ENCODE measurements at regions not wholly inside any gene's neighbourhood (a gene's known extent, or its start where the extent isn't known, plus 50 kb on each side); places are given as distances from the start of the nearest gene placed in this dataset.
"Not testable (repeated sequence)": the region's sequence is repeated elsewhere in the genome, so short reads cannot be mapped to it uniquely, and the experiment has no call there.

DNA sequence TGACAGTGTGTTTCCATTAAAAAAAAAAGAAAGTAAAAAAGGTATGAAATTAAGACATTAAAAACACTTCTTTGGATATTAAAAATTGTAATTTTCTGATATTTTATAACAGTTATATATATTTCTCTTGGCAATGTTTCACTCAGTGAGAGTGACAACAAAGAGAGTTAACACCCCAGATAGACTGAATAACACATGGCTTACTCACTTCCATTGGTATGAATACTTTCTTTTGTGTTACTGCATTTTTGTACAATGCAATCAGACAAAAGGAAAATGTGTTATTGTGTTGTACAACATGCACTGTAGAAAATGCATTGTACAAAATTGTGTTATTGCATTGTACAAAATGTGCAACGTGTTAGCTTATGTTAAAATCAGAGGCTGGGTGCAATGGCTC lies 676.6 kb upstream of the AMELY start:
- DNase-seq (ENCODE audit: low read depth in 3 of 3) = not testable (repeated sequence)

DNA sequence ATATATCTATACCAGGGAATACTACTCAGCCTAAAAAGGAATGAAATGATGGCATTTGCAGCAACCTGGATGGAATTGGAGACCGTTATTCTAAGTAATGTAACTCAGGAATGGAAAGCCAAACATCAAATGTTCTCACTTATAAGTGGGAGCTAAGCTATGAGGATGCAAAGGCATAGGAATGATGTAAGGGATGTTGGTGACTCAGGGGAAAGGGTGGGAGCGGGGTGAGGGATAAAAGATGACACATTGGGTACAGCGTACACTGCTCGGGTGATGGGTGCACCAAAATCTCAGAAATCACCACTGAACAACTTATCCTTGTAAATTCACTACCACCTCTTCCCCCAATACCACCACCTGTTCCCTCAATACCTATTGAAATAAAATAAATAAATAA lies 651.0 kb upstream of the AMELY start:
- no peak for DNase-seq (ENCODE audit: low read depth in 3 of 3)

DNA sequence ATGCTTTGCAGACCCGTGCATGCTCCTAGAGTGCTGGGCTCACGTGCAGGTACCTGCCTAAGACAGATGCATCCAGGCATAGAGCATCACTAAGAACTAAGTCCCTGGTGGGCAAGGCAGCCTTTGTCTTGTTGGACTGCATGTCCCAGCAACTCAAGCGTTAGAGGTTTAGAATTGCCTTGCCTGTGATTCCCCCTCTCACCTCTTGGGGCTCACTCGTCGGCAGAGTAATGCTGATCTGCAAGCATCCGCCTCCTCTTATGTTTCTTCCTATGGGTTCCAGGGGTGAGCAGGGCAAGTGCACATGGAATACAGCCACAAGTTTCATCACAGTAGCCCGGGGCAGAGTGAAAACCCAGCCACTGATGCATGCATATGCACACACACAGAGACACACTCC lies 646.1 kb upstream of the AMELY start:
- no peak for DNase-seq (ENCODE audit: low read depth in 3 of 3)

DNA sequence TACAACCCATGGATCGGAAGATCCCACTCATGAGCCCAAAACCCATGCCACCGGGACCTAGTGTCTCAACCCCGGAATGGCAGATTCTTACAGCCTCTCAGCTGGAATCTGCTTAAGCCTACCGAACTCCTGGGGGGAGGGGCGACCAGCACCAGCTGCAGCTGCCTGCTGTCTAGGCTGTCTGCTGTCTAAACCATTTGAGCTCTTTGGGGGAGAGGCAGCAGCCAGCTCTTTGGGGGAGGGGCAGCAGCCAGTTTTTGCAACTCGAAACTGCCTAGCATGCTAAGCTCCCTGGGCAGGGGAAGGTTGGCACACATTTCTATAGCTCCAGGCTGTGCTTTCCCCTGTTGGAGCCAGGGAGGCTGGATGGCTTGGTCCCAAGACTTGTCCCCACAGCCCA lies 643.5 kb upstream of the AMELY start:
- DNase-seq (ENCODE audit: low read depth in 3 of 3) = no peak

DNA sequence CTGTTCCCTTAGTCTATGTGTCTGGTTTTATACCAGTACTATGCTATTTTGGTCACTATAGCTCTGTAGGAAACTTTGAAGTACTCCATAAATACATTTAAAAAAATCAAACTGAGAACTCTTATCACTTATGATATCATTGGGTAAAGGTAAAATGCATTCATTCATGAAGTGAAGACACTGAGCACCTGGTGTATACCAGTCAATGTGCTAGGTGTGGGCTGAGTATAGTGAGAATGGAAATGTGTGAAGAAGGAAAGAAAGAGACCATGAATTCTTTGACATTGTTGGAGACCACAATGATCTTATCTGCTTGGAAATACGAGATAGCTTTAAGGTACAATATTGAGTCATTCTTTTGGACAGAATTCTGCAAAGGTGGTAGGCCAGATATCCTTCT lies 633.5 kb upstream of the AMELY start:
- no peak for DNase-seq (ENCODE audit: low read depth in 3 of 3)

DNA sequence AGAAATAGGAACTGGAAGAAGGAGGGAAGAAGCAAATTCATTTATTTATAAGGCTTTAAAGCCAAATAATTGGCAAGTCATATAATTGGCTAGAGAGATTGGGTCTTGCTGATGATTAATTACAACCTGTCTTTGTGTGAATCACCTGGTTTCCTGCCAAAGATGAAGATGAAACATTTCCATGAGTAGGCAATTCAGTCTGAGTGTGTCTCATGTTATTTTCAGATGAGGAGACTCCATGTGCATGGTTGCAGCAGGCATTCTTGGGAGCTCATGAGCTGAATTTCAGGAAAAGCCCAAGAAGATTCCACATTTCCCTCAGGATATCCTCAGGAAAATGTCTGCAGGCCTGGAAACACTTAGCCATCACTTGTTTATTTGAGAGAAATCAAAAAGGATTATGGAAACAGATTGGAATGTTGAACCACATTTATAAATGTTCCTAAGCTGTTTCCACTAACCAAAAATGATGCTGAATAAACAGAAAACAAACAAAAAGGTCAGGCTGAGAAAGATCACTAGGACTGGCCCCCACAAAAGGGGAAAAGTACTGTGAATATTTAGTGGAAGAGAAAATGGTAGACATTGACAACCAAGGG lies 632.7 kb upstream of the AMELY start:
- no peak for DNase-seq (ENCODE audit: low read depth in 3 of 3)

DNA sequence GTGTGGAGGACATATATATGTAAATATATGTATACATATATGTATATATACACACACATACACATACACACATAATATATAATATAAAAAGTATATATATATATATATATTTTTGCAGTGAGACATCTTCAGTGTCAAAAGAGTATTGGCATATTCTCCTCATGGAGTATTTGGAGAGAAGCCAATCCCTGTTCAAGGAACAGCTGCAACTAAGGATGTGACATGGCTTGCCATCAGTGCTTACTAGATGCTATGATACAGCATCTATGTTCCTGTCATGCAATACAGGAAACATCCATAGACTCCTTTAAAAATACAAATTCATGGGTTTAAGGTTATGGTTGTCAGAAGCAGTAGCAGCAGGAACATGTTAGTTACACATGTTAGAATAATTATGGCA lies 632.0 kb upstream of the AMELY start:
- no peak for DNase-seq (ENCODE audit: low read depth in 3 of 3)

DNA sequence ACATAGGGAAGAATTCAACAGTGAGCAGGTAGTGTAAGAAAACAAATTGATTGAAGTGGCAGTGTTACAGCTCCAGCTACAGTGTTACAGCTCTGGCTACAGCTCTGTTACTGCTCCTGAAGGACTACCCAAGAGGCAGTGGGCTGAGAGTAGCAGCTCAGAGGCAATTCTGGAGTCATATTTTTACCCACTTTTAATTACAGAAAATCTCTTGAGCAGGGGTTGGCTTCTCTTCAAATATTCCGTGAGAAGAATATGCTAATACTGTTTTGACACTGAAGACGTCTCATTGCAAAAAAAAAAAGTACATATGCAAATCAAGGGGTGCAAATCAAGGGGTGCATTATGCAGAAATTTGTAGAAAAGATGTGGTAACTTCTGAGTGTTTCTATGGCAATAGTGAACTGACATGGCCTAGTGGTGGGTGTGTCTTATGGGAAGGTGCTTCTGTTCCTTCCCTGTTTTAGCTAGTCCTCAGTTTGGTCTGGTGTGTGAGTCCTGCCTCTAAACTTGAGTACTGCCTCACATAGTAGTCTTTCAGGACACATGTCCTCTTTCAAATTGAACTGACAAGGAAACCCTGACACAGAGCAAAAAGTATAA lies 630.8 kb upstream of the AMELY start:
- DNase-seq (ENCODE audit: low read depth in 3 of 3) = no peak

DNA sequence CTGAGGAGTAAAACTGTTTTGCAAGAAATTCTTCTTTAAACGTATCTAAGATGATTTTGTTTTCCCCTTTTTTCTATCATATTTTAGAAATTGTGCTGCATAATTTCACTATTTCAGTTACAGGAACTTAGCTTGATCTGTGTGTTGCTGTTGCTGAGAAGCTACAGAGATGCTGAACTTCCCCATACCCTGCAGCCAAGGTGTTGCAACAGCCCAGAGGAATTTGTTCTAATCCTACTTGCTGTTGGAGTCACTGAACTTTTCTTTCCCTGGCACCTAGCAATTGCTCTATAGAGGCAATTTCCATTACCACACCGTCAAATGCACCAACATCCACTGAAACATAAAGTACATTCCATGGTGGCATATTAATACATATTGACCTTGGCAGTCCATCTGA lies 617.8 kb upstream of the AMELY start:
- DNase-seq (ENCODE audit: low read depth in 3 of 3) = no peak

DNA sequence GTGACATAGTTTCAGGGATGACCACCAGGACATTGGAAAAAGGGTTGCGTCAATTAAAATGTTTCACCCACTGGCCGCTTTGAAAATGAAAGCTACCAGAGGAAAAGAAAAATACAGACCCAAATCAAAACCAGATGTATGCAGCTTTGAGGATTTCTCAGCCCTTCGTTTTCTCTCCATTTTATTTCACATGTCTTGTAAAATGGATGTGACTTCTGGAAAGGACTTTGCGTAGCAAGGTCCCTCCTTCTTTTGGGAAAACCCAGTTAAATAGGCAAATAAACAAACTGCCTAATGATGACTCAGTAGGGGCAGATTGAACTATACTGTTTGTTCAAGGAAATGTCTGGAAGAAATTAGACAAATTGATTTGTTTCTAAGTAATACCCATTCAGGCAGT lies 616.0 kb upstream of the AMELY start:
- not testable (repeated sequence) for DNase-seq (ENCODE audit: low read depth in 3 of 3)

DNA sequence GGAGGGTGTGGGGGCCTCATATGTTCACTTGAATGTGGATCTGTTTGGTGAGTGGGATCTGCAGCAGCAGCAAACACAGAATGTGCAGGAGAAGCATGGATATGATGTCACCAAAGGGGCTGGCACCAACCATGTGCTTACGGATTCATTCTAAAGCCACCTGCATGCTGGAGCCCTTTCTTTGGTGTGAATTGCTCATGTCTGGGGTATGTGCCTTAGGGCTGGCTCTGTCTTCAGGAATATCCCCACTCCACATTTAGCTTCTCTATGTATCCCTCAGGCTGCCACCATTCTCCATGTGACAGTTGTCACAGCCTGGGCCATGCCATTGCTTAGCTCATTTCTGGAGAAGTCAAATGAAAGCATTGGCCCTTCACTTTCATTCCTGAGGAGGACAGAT lies 606.8 kb upstream of the AMELY start:
- DNase-seq (ENCODE audit: low read depth in 3 of 3) = no peak

DNA sequence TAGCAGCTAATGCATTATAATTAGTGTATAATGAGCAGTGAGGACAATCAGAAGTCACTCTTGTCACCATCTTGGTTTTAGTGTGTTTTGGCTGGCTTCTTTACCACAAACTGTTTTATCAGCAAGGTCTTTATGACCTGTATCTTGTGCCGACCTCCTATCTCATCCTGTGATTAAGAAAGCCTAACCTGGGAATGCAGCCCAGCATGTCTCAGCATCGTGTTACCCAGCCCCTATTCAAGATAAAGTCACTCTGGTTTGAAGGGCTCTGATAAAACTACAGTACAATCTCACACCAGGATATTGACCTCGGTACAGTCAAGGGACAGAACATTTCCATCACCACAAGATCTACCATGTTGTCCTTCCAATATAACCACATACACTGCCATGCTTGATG lies 604.7 kb upstream of the AMELY start:
- DNase-seq (ENCODE audit: low read depth in 3 of 3) = no peak

DNA sequence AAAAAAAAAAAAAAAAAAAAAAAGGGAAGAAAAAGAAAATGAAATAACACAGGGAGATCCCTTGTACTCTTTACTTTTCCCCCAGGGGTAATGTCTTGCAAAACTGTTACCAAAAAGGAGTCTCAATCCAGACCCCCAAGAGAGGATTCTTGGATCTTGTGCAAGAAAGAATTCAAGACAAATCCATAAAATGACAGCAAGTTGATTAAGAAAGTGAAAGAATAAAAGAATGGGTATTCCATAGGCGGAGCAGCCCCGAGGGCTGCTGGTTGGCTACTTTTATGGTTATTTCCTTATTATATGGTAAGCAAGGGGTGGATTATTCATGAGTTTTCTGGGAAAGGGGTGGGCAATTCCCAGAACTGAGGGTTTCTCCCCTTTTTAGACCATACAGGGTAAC lies 604.3 kb upstream of the AMELY start:
- DNase-seq (ENCODE audit: low read depth in 3 of 3) = no peak

DNA sequence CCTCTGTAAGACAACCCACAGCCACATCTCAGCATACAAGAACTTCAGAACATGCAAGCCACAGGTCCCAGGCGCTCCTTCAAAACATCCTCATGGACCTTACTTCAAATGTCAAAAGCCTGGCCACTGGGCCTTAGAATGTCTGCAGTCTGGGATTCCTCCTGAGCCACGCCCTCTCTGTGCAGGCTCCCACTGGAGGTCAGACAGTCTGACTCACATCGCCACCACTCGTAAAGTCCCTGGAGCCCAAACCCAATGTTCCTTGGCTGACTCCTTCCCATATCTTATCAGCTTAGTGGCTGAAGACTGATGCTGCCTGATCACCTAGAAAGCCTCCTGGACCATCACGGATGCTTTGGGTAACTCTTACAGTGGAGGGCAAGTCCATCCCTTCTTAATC lies 591.3 kb upstream of the AMELY start:
- DNase-seq (ENCODE audit: low read depth in 3 of 3) = no peak

DNA sequence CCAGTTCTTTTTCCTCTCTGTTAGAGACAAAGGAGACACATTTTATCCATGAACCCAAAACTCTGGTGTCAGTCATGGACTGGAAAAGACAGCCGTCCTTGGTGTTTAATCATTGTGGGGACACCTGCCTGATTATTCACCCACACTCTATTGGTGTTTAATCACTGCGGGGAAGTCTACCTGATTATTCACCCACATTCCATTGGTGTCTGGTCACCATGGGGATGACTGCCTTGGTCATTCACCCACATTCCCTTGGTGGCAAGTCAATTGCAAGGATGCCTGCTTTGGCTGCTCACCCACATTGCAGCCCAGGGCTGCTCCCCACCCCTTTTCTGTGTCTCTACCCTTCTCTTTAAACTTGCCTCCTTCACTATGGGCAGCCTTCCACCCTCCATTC lies 589.7 kb upstream of the AMELY start:
- no peak for DNase-seq (ENCODE audit: low read depth in 3 of 3)

DNA sequence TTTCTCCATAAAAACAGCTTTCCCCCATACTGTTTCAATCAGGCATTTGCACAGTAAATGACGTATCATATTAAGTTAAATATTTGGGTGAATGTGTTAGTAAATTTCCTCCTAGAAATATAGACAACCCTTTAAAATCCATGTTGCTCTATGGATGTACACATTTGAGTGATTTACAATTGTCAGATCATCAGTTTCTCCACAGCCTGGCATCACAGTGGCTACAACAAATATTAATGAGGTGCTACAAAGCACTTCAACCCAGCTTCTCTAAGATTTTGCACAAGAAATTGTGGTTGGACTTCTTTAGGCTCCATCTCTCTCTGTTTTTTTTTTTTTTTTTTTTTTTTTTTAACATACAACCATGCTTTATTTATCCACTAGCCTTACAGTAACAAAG lies 584.4 kb upstream of the AMELY start:
- no peak for DNase-seq (ENCODE audit: low read depth in 3 of 3)

DNA sequence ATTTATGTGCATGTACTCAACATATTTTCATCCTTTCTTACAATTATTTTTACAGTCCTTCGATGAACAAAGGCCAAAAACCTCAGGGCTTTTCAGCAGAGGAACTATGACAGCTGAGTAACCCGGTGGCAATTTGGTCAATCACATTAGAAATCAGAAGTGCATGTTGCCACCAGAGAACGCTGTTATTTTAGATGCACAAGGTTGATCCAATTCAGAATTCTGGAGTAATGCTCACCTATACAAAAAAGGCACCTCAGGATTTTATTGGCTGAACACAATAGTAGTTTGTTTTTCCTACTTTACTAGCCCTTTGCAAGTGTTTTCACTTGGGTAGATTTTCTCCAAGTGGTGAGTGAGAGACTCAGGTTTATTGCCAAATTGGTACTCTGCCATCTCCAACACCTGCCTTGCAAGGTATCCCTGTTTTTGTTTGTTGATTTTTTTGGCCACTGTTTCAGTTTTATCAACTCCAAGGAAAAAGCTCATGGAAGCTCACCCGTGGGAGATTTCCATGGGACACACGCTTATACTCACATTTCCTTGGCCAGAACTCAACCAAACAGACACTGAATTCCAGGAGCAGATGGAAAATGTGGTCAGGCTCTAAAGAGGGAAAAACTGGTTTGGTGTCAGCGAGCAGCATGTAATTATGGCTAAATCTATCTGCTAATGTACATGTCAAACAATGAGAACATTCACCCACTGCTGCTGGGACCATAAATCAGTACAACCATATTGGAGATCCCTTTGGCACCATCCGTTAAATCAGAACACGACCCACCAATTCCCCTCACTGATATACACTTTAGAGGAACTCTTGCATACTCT lies 573.1 kb upstream of the AMELY start:
- not testable (repeated sequence) for DNase-seq (ENCODE audit: low read depth in 3 of 3)

DNA sequence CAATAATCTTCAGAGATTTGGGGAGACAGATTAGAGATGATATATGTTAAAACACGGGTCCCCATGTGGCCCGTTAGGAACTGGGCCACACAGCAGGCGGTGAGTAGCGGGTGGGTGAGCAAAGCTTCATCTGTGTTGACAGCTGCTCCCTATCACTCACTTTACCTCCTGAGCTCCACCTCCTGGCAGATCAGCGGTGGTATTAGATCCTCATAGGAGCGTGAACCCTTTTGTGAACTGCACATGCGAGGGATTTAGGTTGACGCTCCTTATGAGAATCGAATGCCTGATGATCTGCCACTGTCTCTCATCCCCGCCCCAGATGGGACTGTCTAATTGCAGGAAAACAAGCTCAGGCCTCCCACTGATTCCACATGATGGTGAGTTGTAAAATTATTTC lies 560.4 kb upstream of the AMELY start:
- DNase-seq (ENCODE audit: low read depth in 3 of 3) = no peak

DNA sequence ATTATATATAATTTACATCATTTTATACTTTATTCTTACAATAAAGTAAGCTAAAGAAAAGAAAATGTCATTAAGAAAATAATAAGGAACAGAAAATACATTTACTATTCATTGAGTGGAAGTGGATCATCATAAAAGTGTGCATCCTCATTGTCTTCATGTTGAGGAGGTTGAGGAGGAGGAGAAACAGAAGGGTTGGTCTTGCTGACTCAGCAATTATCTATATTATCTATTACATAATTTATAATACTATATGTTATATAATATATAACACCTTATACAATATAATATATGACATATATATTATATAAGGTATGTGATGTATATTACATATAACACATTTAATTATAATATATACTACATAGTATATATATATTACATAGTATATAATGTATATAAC lies 558.5 kb upstream of the AMELY start:
- DNase-seq (ENCODE audit: low read depth in 3 of 3) = no peak

DNA sequence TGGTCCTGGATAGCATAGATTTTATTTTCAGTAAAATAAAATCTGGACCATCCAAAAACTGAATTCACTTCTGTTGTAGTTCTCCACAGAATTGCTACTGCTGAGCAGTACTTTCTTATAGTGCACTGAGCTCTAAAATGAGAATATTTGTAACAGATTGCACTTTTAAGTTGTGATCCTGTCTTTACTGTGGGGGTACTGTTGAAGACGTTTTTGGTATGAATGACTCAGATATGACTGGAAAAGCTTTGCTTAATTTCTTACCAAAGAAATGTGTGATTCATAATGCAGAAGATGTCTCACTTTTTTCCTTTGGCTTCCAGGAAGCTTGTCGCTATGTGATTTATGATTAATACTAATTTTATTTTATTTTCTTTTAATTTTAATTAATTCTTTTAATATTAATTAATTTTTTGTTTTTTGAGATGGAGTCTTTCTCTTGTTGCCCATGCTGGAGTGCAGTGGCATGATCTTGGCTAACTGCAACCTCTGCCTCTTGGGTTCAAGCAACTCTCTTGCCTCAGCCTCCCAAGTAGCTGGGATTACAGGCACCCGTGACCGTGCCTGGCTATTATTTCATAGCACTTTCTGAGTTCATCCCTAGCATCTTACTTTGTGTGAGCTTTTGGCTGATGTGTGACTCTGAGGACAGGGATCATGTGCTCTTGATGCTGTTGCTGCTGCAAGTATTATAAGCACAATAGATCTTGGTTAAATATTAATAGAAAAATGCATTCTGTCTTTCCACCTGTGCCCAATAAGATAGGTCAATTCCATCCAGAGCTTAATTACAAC lies 557.6 kb upstream of the AMELY start:
- DNase-seq (ENCODE audit: low read depth in 3 of 3) = no peak

DNA sequence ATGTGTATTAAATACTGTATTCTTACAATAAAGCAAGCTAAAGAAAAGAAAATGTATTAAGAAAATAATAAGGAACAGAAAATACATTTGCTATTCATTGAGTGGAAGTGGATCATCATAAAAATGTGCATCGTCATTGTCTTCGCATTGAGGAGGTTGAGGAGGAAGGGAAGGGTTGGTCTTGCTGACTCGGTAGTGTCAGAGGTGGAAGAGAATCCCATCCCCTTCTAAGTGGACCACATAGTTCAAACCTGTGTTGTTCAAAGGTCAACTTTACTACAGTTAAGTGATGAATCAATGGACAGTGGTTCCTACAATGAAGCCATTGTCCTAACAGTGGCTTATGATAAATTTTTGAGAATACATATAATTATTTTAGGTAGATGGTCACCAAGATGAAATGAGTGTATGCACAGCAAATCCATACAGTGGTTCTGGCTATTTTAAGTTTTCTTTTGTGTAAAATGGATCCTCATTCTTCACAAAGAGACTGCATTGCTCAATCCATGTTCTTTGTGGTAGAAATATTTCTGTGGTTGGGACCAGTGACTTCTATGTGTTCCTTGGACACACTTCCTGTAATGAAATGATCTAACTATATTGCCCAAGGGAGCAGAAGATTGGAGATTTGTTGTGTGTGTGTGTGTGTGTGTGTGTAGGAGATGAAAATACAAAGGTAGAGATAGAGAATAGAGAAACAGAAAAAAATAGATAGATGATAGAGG lies 556.4 kb upstream of the AMELY start:
- no peak for DNase-seq (ENCODE audit: low read depth in 3 of 3)

DNA sequence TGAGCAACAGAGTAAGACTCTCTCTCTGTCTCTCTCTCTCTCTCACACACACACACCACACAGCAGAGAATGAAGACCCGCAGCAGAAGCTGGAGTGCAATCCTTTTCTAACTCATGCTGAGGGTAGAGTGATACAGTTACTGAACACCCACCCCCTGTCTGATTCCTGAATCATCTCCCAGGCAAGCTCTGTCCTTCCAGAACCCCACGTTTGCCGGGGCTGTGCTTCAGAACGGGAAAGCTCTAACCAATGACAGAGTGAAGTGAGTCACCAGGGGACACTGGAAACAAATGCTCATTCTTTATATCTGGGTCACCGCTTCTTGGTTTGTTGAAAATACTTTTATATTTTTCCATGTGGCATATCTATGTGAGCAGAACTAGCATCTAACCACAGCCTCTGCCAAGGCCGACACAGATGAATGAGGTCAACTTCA lies 553.7 kb upstream of the AMELY start:
- DNase-seq (ENCODE audit: low read depth in 3 of 3) = peak in 2 of 3 donors; percentile 24 to 32
